HG03432 (cell line): ENCODE measurements at regions not wholly inside any gene's neighbourhood (a gene's known extent, or its start where the extent isn't known, plus 50 kb on each side); places are given as distances from the start of the nearest gene placed in this dataset.
A peak's percentile ranks its signal among the peaks of the same experiment; 100 is the strongest.
"Not testable (repeated sequence)": the region's sequence is repeated elsewhere in the genome, so short reads cannot be mapped to it uniquely, and the experiment has no call there.

Source experiments
- ATAC-seq: cut with Tn5 transposase; IDR thresholded peaks from one replicate; pipeline ENCODE4 v1.9.1; 2021; ENCODE audit warnings: mild to moderate bottlenecking, moderate library complexity; ENCODE audit not compliant: unreplicated experiment

DNA sequence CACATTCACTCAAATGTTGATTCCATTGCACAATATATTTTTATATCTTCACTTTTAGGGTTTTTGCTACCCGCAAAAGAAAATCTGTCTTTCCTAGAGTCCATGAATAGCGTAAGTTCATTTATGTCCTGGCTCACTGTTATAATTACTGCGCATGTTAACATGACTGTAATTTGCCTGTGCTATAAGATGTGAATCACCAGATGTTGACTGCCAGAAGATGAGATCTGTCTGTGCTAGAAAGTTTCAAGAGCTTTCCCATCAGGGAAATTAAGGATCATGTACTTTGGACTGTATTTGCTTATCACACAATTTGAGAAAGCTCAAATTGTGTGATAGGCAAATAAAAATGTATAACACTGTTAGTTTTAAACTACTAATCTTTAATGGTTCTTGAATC, 322.5 kb downstream of the CHL1 start:
- ATAC-seq, result no peak

DNA sequence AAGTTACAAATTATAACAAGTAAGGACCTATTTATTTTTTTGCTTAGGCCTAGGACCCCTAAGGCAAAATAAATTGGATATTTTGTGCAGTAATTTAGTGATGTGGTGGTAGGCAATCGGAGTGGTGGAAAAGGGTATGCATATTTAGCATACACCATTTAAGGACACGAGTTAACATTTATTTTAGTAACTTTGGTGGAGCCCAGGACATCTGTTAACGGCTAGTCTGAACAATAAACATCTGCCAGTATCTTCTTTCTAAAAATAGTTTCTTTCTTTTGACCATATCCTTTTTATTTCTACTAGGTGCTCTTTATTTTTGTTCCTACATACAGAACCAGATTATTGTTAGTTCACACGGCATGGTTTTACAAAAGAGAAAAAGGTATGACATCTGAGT, 326.3 kb downstream of the CHL1 start:
- no peak for ATAC-seq

DNA sequence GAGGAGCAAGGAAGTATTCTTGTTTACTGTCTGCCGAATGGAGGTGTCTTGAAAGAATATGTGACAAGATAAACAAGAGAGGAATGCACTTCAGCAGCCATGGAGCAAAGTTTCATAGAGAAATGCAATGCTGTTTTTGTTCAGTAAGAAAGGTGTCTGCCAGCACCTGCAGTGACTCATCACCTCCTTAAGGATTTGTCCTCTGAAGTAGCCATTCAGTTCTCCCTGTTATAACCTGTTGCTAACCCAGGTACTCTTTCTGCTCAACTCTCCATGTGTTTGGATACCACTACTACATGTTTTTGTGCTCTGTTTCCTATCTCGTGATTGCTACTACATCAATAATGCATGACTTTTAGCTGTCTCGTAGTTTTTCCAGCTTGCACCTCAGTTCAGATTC, 328.9 kb downstream of the CHL1 start:
- ATAC-seq, result no peak

DNA sequence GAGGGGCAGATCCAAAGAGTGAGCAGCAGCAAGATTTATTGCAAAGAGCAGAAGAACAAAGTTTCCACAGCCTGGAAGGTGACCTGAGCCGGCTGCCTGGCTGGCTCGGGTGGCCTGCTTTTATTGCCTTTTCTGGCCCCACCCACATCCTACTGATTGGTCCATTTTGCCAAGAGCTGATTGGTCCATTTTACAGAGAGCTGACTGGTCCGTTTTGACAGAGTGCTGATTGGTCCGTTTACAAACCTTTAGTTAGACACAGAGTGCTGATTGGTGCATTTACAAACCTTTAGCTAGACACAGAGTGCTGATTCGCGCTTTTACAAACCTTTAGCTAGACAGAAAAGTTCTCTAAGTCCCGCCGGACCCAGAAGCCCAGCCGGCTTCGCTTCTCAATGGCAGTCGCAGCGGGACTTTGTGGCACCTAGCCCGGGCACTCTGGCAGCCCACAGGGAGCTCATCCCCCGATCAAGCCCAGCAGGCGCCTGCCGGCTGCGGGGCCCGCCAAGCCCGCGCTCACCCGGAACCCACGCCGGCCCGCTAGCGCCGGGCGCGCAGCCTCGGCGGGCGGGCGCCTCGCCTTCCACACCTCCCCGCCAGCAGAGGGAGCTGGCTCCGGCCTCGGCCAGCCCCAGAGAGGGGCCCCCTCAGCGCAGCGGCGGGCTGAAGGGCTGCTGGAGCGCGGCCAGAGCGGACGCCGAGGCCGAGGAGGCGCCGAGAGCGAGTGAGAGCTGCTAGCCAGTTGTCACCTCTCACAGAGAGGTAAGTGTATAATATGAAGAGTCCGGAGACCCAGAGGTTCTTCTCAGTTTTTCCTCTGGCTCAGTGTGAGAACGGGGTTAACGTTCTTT, 339.2 kb downstream of the CHL1 start:
- ATAC-seq, result peak; percentile 88

DNA sequence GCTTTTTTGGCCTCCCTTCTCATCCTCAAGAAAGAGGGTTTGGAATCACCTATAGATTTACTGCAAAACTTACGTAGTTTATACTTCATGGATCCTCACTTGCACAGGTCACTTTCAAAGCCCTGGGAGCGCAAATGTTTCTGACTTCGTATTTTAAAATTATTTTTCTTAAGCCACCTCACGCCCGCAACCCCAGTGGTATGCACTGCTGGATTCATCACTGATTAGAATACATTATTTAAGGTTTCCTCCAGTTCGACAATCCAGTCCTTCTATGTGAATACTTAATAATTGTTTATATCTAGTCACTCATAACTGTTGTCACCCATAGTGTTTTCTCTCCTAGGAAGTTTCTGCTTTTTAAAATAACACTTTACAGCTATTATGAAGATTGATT, 339.9 kb downstream of the CHL1 start:
- peak; percentile 3 for ATAC-seq

DNA sequence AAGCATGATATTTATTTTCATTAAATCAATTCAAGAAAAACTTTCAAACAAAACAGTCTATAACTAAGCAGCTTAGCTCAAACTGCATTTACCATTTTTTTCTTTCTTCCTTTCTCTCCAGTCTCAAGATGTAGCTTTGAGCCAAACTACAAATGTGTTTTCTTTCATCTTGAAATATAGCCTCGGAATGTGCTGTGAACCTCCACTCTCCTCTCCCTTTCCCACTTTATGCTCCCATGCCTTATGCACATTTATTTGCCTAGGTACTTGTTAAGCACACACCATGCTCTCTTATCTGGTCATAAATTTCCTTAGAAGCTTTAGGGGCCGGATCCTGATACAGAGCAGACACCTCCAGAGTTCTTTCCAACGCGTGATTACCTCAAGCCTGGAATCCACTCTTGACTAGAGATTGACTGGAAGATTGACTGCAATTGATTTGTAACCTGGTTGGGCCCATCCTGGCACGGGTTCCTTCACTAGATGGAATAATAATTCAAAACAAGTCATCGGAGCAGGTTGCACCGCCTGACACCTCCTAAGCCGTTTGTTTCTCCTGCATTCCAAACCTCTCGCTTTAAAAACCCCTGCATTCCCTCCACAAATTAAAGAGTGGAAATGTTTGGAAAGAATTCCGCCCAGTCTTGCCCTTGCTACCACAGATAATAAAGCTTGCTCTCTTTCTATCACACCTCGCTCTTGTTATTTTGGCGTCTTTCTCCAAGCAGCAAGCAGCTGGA, 344.7 kb downstream of the CHL1 start:
- ATAC-seq, result no peak

DNA sequence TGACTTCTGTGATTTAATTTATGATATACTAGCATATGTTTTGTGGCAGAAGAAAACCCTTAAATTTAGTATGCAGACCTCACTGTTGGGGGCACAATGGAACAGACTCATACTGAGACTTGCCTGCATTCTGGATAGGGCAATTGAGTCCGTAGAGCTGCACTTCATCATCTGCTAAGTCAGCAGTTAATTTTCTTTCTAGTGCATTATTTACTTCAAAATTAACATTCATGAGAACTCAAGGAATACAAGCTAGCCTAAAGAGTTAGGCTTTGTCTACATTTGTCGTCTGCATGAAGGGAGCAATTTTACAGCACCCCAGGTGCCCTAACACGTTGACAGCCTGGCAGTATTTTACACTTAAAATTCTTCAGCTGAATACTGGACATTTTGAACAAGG, 345.5 kb downstream of the CHL1 start:
- ATAC-seq, result no peak

DNA sequence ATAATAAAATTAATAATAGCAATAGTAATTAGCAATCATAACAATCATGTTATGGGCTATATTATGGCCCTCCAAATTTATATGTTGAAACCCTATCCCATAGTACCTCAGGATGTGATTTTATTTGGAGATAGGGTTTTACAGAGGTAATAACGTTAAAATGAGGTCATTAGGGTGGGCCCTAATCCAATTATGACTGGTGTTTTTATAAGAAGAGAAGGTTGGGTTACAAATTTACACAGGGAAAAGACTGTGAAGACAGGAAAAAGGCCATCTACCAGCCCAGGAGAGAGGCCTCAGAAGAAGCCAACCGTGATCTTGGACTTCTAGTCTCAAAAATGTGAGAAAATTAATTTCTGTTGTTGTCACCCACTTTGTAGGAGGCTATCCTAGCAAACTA, 353.1 kb downstream of the CHL1 start:
- ATAC-seq, result no peak

DNA sequence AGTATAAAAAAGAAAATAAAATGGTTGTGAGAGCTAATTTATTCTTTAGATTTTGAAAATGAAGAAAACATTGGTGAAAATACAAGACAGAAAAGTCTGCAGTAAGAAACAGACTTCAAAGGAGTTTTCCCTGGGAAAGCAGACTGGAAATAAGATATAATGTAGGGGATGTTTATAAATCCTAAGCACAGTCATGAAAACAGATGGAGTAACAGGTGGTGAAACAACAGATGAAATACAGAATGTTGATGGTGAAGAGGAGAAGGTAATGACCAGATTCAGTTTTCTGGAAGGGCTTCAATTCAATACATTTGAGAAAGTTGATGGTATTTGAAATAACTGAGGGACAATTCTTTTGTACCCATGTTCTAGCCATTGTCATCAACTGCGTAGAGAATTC, 353.9 kb downstream of the CHL1 start:
- ATAC-seq, result no peak

DNA sequence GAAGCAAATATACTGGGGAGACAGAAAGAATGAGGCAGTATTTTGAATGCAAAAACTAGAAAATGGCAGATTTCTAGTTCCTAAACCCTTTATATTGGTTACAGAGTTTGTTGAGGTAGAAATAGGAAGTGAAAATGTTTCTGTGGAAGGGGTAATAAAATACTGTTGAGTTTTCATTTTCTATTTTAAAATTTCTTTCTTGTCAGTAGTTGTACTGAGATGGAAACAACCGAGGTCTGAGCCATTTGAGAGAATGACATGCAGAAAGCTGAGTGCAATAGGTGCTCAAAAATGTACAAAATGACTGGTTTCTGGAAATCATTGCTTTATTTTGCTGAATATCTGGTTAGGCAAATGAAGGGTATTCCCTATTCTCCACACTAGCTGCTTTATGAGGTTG, 361.4 kb downstream of the CHL1 start:
- ATAC-seq, result peak; percentile 97

DNA sequence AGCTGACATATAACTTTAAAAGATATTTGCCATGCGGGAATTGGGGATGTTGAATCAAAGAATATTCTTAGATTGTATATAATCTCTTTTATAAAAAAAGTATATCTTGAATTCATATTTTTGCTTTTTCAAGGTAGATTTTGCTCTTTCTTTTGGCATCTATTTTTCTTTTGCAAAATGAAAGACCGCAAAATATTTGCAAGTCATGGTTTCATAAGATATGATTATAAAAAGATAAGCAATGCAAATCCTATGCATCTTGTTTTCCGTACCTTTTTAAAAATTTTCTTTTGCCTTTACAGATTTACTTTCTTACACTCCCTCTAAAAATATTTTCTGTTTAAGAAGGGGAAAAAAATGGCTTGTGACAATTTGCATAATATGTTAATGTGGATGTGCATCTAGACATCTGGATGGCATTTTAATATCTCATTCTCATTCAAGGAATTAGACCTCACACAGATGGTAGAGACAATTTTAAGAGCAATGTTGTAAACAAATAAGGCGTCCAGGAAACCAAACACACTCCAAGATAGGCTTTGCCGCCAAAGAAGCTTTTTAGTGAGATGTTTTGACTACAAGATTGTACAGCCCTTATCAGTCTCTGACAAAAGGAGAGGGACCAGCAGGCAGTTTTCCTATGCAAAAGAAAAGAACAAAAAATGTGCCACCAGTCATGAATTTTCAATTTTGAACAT, 371.1 kb downstream of the CHL1 start:
- no peak for ATAC-seq

DNA sequence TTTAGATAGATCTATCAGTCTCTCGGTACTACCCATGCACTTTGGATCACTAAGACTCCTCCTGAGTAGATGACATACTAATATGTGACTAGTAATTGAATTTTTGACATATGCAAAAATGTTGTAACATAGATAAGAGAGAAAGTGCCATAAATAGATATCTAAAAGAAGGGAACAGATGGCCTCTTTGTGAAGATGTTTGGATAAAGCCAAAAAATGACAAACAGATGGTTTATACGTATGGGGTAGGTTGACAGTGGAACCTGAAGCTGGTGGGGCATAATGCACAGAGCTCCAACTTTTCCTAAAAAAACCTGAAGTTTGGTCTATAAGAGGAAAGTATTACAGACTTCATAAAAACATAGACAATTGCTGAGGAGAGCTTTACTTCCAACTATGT, 383.0 kb downstream of the CHL1 start:
- ATAC-seq, result not testable (repeated sequence)

DNA sequence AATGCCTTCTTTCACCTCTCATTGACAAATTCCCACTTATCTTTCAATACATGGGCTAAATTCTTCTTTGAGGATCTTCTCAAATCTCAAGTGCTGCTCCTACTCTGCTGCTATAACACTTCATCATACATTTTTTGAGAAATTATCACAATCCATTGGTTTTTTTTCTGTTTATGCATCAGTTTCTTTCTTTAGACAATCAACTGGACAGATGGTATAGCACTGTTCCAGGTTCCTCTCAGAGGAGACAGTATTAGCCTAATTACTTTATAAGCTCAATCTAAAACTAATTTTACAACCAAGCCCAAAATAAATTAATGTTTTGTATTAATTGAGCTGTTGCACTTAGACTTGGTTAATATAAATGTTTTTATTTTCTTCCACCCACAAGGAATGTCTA, 392.5 kb downstream of the CHL1 start:
- not testable (repeated sequence) for ATAC-seq

DNA sequence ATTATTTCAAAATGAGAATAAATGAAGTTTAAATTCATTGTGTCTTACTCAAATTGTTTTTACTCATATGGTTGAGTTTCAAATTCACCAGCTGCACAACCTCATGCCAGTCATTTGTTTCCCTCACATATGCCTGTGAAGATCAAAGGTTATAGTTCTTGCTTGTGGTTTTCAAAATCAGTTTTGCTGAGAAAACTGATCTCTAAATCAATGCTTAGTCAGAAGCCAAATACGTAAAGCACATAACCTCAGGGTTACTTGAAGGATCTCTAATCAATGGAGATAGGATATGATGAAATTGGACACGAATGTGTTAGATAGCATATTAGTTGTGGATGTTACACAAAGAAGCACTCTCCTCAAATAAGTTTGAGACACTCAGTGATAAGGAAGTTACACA, 400.7 kb downstream of the CHL1 start:
- ATAC-seq, result peak; percentile 72

DNA sequence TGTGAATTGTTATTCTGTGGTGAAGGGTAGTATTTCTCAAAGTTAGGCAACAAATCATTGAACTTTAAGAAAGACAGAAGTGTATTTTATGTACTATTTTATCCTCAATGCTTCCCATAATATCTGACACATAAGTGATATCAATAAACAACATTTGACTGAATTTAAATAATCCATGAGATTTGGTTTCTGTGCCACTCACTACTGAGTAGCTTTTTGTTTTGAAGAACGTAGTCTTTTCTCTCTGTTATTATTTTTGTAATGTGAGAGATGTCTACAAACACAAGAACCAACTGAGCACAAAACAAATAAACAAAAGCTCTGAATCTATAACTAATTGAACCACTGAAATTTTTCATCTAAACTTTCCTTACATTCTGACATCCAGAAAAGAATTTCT, 401.2 kb downstream of the CHL1 start:
- not testable (repeated sequence) for ATAC-seq

DNA sequence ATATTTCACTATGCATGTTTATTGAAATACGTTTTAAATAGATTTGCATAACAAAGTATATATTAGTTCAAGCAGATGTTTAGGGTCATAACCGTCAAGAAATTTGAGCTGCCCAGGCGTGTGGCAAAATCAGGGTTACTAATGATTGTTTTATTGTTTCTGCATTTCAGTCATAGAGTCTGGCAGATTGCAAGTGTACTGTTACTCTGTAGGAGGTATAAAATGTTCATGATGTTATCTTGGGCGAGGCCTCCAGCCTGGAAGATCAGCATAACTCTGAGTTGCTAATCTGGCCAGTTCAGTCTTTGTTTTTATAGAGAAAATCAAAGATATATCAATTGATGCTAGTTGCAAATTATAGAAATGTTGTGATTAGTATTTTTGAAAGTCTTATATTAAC, 410.9 kb downstream of the CHL1 start:
- ATAC-seq, result not testable (repeated sequence)

DNA sequence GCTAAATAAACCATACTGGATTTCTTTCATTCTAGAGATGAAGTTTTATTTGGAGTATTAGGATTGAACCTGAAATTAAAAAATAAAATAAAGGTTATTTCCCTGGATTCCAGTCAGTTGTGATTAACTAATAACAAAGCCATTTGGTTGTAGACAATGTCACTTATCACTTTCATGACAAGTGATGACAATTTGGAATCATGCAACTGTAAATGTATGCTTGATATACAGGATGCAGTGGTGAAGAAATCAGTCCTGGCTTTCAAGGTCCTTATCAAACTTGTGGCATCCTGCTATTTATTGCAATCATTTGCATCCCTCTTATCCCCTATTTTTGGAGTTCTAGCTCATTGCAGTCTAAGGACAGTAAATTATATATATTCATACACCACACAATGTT, 425.2 kb downstream of the CHL1 start:
- no peak for ATAC-seq

DNA sequence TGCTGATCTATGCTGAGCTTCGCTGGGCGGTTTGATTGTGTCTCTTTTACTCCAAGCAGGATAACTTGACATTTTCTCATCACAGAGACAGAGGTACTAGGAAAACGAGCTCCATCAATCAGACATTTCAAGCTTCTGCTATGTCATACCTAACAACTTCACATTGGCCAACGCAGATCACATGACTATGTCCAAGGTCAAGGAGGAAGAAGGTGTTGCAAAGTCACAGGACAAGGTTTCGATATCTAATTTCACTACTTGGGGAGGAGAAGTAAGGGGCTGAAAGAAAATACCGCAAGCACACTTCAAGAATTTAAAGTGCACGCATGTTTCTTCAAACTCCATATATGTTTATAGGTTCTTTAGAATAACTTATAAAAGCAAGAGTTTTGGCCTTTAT, 425.8 kb downstream of the CHL1 start:
- ATAC-seq, result no peak

DNA sequence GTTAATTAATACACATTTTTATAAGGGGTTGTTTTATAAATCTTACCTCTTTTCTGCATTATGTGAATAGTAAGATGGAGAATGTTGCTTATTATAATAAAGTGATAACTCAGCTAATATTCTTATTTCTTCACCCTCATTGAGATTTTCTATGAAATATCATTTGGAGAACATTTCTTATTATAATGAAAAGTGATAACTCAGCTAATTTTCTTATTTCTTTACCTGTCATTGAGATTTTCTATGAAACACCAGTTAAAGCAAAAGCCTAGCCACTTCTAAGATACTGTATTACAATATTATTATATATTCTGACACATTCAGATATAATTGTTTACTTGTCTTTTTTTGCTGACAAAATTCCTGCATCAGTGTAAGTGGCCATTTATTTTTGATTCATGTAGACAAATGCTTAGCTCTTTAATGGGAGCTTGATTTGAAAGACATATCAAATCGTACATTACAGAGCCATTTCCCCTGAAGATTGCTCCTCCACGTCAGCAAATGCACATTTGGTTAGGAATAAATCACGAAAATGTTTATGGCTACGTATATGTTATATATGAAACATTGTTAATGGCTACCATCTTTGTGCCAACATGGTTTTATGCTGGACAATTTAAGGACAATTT, 427.5 kb downstream of the CHL1 start:
- no peak for ATAC-seq

DNA sequence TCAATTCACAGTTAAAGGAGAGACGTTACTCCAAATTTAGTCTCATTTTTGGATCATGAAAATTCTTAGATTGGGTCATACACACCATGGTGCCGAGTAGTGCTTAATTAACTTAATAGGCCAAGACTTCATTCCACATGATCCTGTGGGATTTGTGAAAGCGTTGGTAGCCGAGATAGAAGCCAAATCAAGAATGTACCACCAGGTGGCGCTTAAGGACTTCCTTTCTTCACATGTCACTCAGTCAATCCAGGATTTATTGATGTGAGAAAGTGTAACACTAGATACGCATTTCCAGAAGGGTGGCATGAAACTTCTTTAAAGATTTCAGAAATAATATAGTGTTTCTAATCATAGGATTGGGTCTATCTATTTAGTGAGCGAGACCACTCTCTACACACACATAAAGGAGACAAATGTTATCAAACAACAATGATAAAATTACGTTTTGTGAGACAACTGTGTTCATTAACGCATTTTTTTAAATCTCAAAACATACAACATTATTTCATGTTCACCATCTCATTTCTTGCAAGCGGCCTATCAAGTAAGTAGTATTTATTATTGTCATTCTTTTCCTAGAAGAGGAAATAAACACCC, 436.1 kb downstream of the CHL1 start:
- ATAC-seq, result peak; percentile 81

DNA sequence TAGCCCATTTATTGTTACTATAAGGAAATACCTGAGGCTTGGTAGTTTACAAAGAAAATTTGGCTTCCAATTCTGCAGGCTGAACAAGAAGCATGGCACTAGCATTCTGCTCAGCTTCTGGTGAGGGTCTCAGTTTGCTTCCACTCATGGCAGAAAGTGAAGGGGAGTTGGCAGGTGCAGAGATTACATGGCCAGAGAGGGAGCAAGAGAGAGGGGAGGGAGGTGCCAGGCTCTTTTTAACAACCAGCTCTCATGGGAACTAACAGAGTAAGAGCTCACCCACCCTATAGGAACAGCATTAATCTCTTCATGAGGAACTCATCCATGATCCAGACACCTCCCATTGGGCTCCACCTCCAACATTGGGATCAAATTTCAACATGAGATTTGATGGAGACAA, 437.9 kb downstream of the CHL1 start:
- ATAC-seq, result no peak
